Stimulated activated naive CD8-positive, alpha-beta T cell treated with anti-CD3 and anti-CD28 coated beads, Interleukin-15, Interleukin-2, amounts not matched to agents 100 ng/mL and 50 ng/mL, for 24 hours (primary cell): ENCODE measurements at regions not wholly inside any gene's neighbourhood (a gene's known extent, or its start where the extent isn't known, plus 50 kb on each side); places are given as distances from the start of the nearest gene placed in this dataset.

ENCODE experiments used
- H3K27ac Mint-ChIP-seq: one replicate; pipeline ENCODE4 v1.8.0; 2021; ENCODE audit warnings: mild to moderate bottlenecking, mixed read lengths
- H3K27me3 Mint-ChIP-seq: one replicate; pipeline ENCODE4 v1.8.0; 2021; ENCODE audit warnings: mixed read lengths
- H3K36me3 Mint-ChIP-seq: one replicate; pipeline ENCODE4 v1.8.0; 2021; ENCODE audit warnings: low read depth, mixed read lengths
- H3K4me1 Mint-ChIP-seq: one replicate; pipeline ENCODE4 v1.8.0; 2021; ENCODE audit warnings: low read depth, mixed read lengths
- H3K4me3 Mint-ChIP-seq: one replicate; pipeline ENCODE4 v1.8.0; 2021; ENCODE audit warnings: mild to moderate bottlenecking, mixed read lengths
- H3K9me3 Mint-ChIP-seq: one replicate; pipeline ENCODE4 v1.8.0; 2021; ENCODE audit warnings: mixed read lengths

DNA sequence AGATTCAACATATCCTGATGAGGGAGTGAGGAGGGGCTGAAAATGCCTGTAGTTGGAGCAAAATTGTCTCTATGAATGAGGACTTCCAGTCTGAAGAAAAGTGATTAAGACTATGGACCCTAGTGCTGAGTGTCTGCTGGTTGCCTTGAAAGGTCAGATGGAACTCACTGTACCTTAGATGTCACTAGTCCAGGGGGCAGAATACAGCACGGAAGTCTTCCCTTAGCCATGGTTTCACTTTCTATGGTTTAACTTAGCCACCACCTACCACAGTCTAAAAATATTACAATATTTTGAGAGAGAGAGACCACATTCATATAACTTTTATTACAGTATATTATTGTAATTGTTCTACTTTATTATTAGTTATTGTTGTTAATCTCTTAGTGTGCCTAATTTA is 223.1 kb downstream of the FMR1NB start:
- Mint-ChIP-seq H3K27me3 (no peaks in the 10 kb centered on the region), H3K4me1 (peaks cover 6% of the 10 kb centered on the region), H3K27ac (no peak overlapping the region), H3K9me3 (peaks cover 4% of the 10 kb centered on the region), H3K36me3 (no peaks in the 10 kb centered on the region), H3K4me3 (no peak overlapping the region)

DNA sequence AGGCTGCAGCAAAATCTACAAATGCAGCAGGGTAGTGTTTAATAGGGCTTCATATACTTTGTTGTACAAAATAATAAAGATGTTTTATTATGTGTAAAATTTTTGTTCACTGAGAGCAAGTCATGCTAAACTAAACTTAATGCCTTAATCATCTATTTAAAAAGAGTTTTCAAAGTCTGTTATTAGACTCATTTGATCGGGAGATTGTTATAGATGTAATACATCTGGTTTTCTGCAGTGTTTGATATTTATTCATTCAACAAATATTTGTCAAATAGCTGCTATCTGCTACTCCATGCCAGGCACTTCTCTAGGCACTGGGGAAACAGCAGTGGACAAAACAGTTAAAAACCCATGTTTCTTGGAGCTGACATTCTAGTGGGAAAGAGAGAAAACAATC is 233.6 kb downstream of the FMR1NB start:
- Mint-ChIP-seq H3K4me1 (no peaks in the 10 kb centered on the region), H3K27ac (no peak overlapping the region), H3K9me3 (no peaks in the 10 kb centered on the region), H3K4me3 (no peak overlapping the region), H3K27me3 (no peaks in the 10 kb centered on the region), H3K36me3 (no peaks in the 10 kb centered on the region)

DNA sequence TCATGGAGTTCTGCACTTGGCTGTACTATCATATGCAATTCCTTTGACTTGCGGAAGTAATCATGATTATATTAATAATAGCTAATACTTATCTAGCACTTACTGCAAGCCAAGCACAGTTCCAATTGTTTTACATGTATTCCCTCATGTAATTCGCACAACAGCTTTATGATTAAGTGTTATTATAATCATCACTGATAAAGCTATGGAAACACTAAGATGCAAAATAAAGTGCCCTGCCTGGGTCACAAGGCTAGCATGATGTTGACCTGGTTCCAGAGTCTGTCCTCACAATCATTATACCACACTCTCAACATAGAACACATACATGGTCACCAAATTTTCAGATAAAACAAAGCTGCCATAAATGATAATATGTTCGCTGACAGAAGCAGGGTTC is 234.6 kb downstream of the FMR1NB start:
- Mint-ChIP-seq H3K36me3 (no peaks in the 10 kb centered on the region), H3K4me1 (no peaks in the 10 kb centered on the region), H3K4me3 (no peak overlapping the region), H3K27me3 (no peaks in the 10 kb centered on the region), H3K9me3 (no peaks in the 10 kb centered on the region), H3K27ac (no peak overlapping the region)

DNA sequence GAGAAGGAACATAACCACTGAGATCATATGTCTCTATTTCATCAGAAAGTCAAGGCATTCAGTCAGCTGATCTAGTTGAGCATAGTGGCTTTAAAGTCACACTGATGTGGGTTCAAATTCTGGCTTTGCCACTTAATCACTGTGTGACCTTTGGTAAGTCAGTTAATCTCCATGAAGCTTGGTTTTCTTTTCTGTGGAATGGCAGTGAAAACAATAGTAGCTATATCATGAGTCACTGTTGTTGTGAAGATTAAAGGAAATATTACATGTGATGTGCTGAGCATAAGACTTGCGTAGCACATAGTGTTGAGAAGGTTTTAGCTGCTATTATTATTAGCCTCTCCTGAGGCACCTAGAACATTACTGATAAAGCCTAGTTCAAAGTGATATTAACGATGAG is 242.2 kb downstream of the FMR1NB start:
- Mint-ChIP-seq H3K36me3 (no peaks in the 10 kb centered on the region), H3K4me1 (peaks cover 19% of the 10 kb centered on the region), H3K9me3 (no peaks in the 10 kb centered on the region), H3K27me3 (no peaks in the 10 kb centered on the region), H3K27ac (no peak overlapping the region), H3K4me3 (no peak overlapping the region)

DNA sequence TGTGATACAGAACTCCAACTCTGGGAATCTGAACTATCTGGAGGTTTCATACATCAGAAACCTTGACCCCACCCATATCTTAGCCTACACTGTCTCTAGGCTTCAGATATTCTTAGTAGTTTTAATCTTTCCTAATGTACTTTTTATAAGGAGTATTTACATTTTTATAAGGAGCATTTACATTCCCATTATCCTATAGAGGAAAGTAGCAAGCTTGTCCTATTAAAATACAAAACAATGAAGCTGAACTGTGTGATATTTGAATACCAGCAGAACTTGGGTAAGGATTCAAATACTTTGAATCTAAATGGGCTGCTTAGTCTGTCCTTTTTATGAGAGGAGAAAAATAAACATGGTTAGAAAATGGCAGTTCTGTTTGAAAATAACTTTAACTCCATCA is 247.4 kb downstream of the FMR1NB start:
- no peak overlapping the region for H3K27ac Mint-ChIP-seq
- H3K36me3 Mint-ChIP-seq: no peaks in the 10 kb centered on the region
- no peak overlapping the region for H3K4me3 Mint-ChIP-seq
- H3K9me3 Mint-ChIP-seq: no peaks in the 10 kb centered on the region
- no peaks in the 10 kb centered on the region for H3K27me3 Mint-ChIP-seq
- peaks cover 11% of the 10 kb centered on the region for H3K4me1 Mint-ChIP-seq

DNA sequence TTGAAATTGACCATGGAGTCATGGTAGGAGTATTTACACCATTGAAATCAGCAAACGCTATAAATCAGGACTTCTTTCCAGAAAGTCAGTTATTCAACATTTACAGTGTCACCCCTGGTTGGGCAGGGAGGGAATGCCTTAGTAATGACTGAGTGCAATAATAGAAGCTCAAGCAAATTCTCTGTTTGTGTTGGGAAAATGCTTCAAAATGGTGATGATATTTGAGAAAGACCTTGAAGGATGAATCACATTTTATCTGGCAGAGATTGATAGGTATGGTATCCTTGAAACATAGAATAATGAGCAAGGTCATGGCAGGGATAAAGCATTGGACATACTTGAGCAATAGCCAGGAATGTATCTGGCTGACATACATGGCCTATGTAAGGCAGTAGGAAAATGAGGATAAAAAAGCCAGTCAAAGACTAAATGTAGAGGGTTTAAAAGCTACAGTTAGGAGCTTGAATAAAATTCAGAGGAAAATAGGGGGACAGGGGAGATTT is 248.7 kb downstream of the FMR1NB start:
- peaks cover 7% of the 10 kb centered on the region for H3K4me1 Mint-ChIP-seq
- H3K27me3 Mint-ChIP-seq: no peaks in the 10 kb centered on the region
- no peak overlapping the region for H3K4me3 Mint-ChIP-seq
- peaks cover 1% of the 10 kb centered on the region for H3K9me3 Mint-ChIP-seq
- no peak overlapping the region for H3K27ac Mint-ChIP-seq
- H3K36me3 Mint-ChIP-seq: no peaks in the 10 kb centered on the region

DNA sequence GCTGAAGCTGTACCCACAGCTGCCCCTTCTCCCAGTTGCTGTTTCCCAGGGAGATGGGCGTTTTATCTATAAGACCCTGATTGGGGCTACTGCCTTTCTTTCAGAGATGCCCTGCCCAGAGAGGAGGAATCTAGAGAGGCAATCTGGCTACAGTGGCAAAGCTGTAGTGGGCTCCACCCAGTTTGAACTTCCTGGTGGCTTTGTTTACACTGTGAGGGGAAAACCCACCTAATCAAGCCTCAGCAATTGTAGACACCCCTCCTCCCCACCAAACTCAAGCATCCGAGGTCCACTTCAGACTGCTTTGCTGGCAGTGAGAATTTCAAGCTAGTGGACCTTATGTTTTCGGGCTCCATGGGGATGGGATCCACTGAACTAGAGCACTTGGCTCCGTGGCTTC is 240.4 kb upstream of the AFF2 start:
- Mint-ChIP-seq H3K36me3 (no peaks in the 10 kb centered on the region), H3K4me3 (no peak overlapping the region), H3K27me3 (no peaks in the 10 kb centered on the region), H3K4me1 (peaks cover 14% of the 10 kb centered on the region), H3K9me3 (peaks cover 5% of the 10 kb centered on the region), H3K27ac (no peak overlapping the region)

DNA sequence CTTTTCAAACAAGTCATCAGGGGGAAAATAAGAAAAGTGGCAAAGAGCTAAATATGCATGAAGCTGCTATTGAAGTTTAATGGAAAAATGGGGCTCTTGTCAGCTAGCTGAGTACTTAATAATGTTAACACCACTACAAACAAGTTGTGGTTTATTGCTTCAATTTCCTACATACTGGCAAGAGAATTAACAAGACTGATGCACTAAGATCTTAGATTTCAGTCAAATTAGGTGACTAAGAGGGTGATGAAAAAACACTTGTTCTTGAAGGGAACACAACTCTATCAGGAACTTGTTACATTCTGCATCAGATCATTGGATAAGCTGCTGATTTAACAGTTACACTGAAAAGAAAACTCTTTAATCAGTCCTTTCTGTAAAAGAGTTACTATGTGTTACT is 234.6 kb upstream of the AFF2 start:
- H3K9me3 Mint-ChIP-seq: peaks cover 5% of the 10 kb centered on the region
- H3K36me3 Mint-ChIP-seq: no peaks in the 10 kb centered on the region
- no peaks in the 10 kb centered on the region for H3K27me3 Mint-ChIP-seq
- no peak overlapping the region for H3K4me3 Mint-ChIP-seq
- H3K4me1 Mint-ChIP-seq: peaks cover 36% of the 10 kb centered on the region
- no peak overlapping the region for H3K27ac Mint-ChIP-seq

DNA sequence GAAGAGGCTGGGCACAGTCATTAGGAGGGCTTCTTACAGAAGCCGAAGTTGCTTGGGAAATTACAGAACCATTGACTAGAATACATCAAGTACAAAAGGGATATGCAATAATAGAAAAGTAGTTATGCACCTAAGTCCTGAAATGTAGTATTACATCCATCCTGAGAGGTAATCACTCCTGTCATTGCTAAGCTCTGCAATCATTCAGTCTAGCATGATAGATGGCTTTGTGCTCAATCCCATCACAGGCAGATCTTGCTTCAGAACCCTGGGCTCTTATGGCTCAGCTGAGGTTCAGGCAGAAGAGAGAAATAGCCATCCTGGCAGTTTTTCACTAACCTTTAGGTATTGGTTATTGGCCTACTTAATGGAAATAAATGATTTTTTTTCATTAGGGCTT is 231.7 kb upstream of the AFF2 start:
- no peaks in the 10 kb centered on the region for H3K36me3 Mint-ChIP-seq
- H3K4me3 Mint-ChIP-seq: no peak overlapping the region
- H3K4me1 Mint-ChIP-seq: peaks cover 37% of the 10 kb centered on the region
- H3K27ac Mint-ChIP-seq: no peak overlapping the region
- H3K27me3 Mint-ChIP-seq: no peaks in the 10 kb centered on the region
- H3K9me3 Mint-ChIP-seq: no peaks in the 10 kb centered on the region

DNA sequence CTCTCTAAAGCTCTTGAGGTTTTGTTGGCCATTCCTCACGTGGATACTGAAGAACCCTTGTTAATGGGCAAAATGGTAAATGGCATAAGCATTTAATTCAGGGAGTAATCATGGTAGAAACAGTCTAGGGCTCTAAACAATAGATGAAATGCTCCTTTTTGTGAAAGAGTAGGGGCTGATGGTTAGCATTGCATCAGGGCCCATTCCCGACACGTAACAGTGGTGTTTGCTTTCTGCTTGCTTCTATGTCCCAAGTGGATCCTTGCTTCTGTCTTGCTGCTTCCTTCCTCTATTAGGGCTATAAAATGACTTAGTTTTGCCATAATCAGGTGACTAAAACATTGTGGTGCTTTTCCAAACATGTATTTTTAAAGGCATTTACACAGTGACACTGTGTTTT is 230.9 kb upstream of the AFF2 start:
- Mint-ChIP-seq H3K27me3 (no peaks in the 10 kb centered on the region), H3K4me3 (no peak overlapping the region), H3K9me3 (no peaks in the 10 kb centered on the region), H3K27ac (no peak overlapping the region), H3K36me3 (no peaks in the 10 kb centered on the region), H3K4me1 (peaks cover 37% of the 10 kb centered on the region)

DNA sequence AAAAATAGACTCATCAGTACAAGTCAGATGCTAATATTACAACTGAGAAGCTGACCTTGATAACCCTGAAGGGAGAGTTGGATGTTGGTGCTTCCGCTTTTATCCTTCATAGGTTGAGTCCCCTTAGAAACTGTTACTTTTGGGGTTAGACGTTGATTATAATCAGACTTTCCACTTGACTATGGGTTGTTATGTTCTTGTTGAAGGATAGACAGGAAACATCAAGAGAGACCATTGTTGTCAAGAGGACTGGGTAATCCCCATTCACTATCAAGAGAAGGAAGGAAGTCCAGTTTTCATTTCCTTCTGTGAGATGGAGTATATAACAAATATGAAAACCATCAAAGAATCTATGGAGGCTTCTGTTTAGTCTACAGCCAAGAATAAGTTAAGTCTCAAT is 229.9 kb upstream of the AFF2 start:
- Mint-ChIP-seq H3K4me1 (peaks cover 41% of the 10 kb centered on the region), H3K36me3 (peaks cover 6% of the 10 kb centered on the region), H3K27ac (peak overlapping the region; percentile 49), H3K27me3 (no peaks in the 10 kb centered on the region), H3K9me3 (no peaks in the 10 kb centered on the region), H3K4me3 (no peak overlapping the region)

DNA sequence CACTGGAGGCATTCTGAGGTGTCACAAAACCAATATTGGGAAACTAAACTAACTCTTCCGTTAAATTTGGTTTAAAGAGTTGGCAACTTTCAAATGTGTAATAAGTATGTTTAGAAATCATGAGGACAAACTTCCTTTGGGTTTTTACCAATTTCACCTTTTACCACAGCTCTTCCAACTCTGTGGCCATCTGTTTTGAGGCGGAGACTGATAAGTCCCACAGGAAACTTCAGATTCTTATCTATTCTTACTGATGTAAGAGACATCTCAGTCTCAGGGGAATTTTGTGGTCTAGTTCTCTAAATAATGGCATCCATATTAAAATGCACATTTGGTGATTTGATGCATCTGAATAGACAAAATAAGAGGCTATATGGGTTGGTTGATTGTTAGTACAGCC is 229.2 kb upstream of the AFF2 start:
- Mint-ChIP-seq H3K4me1 (peaks cover 40% of the 10 kb centered on the region), H3K9me3 (no peaks in the 10 kb centered on the region), H3K4me3 (no peak overlapping the region), H3K36me3 (peaks cover 6% of the 10 kb centered on the region), H3K27me3 (no peaks in the 10 kb centered on the region), H3K27ac (peak overlapping the region; percentile 49)

DNA sequence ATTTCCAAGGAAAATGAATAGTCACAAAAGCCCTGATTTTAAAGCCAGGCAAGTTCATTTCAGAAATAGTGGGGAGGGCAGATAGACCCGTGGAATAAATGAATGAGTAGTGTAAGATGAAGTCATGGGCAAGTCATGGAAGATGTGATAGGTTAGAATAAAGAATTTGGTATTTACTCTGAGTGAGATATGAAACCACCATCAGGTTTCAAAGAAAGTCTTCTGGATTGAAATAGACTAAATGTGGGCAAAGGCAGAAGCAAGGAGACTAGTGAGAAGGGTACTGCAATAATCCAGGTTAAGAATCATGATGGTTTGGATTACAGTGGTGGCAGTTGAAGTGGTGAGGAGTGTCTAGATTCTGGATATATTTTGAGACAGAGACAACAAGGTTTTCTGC is 218.5 kb upstream of the AFF2 start:
- Mint-ChIP-seq H3K27me3 (no peaks in the 10 kb centered on the region), H3K36me3 (peaks cover 5% of the 10 kb centered on the region), H3K9me3 (peaks cover 11% of the 10 kb centered on the region), H3K4me3 (peak overlapping the region; percentile 62), H3K4me1 (peaks cover 34% of the 10 kb centered on the region), H3K27ac (peak overlapping the region; percentile 93)

DNA sequence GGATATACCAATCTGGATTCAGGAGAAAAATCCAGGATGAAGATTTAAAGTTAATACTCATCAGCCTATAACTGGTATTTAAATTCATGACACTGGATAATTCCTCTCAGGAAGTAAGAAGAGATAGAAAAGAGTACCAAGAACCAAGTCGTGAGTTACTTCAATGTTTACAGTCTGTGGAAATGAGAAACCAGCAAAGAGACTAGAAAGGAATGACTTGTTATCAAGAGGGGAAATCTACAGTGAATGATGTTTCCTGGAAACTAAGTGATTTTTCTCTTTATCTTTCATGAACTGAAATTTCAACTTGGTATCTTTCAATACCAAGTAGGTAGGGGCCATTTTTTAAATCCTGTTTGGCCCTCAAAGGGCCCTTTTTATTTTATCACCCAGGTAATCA is 217.9 kb upstream of the AFF2 start:
- H3K4me1 Mint-ChIP-seq: peaks cover 32% of the 10 kb centered on the region
- no peaks in the 10 kb centered on the region for H3K27me3 Mint-ChIP-seq
- peak overlapping the region; percentile 93 for H3K27ac Mint-ChIP-seq
- H3K36me3 Mint-ChIP-seq: no peaks in the 10 kb centered on the region
- H3K9me3 Mint-ChIP-seq: peaks cover 5% of the 10 kb centered on the region
- H3K4me3 Mint-ChIP-seq: no peak overlapping the region

DNA sequence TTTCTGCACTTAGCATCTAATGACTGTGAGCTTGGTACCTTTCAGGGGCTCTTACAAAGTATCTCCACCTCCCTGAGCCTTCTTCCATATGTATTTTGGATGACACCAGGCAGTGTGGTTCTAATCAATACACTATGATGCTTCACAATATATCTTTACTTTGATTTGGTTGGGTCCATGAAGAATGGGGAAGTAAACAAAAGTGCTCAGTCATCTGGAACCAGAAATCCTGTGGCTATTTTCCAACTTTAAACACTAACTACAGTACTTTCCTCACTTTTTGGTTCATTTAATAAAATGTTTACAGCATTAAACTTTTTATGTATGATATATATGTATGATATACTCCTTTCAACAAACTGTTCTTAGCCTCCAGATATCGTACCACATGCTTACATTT is 216.4 kb upstream of the AFF2 start:
- no peaks in the 10 kb centered on the region for H3K36me3 Mint-ChIP-seq
- H3K9me3 Mint-ChIP-seq: peaks cover 5% of the 10 kb centered on the region
- H3K27ac Mint-ChIP-seq: no peak overlapping the region
- H3K4me3 Mint-ChIP-seq: no peak overlapping the region
- H3K4me1 Mint-ChIP-seq: peaks cover 29% of the 10 kb centered on the region
- no peaks in the 10 kb centered on the region for H3K27me3 Mint-ChIP-seq

DNA sequence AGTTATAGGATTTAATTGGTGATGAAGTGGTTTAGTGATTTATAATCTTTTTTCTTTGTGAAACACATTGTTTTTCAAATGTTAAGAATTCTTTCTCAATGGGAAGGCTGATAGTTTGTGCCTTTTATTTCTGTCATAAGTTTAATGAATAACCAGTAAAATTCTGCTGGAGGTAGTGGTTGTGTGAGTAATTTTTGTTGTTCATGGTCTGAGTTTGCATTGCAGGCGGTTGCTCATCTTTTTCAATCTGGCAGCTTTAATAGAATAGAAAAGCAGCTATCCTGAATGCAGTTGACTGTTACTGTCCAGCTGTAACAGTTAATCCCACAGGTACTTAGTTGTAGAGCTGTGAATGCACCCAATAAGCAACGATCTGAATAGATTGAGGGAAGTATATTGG is 215.6 kb upstream of the AFF2 start:
- peaks cover 5% of the 10 kb centered on the region for H3K9me3 Mint-ChIP-seq
- peaks cover 30% of the 10 kb centered on the region for H3K4me1 Mint-ChIP-seq
- H3K27me3 Mint-ChIP-seq: no peaks in the 10 kb centered on the region
- no peaks in the 10 kb centered on the region for H3K36me3 Mint-ChIP-seq
- H3K27ac Mint-ChIP-seq: no peak overlapping the region
- H3K4me3 Mint-ChIP-seq: no peak overlapping the region
